ENCODE measurements at regions not wholly inside any gene's neighbourhood (a gene's known extent, or its start where the extent isn't known, plus 50 kb on each side); places are given as distances from the start of the nearest gene placed in this dataset.

DNA sequence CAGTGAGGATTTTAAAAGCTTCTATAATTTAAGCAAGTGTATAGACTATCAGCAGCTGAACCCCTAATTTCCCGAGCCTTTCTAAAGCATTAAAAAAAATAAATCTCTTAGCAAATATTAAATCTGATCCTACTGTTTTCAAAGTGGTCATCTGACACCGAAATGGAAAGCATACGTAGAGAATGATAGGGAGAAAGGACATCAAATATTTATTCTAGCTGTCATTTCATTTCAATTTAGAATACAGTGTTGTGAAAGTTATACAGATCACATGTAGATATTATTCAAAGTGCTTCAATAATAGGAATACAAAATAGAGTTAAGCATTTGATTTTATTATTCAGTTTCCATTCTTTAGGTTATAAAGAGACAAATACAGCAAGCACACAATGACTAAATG, 61.9 kb upstream of the PKIB start:
- TF ChIP-seq, protein P1, sequence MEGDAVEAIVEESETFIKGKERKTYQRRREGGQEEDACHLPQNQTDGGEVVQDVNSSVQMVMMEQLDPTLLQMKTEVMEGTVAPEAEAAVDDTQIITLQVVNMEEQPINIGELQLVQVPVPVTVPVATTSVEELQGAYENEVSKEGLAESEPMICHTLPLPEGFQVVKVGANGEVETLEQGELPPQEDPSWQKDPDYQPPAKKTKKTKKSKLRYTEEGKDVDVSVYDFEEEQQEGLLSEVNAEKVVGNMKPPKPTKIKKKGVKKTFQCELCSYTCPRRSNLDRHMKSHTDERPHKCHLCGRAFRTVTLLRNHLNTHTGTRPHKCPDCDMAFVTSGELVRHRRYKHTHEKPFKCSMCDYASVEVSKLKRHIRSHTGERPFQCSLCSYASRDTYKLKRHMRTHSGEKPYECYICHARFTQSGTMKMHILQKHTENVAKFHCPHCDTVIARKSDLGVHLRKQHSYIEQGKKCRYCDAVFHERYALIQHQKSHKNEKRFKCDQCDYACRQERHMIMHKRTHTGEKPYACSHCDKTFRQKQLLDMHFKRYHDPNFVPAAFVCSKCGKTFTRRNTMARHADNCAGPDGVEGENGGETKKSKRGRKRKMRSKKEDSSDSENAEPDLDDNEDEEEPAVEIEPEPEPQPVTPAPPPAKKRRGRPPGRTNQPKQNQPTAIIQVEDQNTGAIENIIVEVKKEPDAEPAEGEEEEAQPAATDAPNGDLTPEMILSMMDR (IDR thresholded peaks at IDR 0.05 in 4 of 5, conservative IDR thresholded peaks at IDR 0.05 in 1 of 5) = no peak
- TF ChIP-seq POLR2A (IDR thresholded peaks at IDR 0.05) = no peak

Measured in gastrocnemius medialis (tissue), 4 donors.